Right lobe of liver (tissue), 4 donors: ENCODE measurements at regions not wholly inside any gene's neighbourhood (a gene's known extent, or its start where the extent isn't known, plus 50 kb on each side); places are given as distances from the start of the nearest gene placed in this dataset.

Source experiments
- CTCF ChIP-seq, 4 donors: fragments of 200-600 bp in 3 of 4; fragments of 450-650 bp in 1 of 4; IDR thresholded peaks; one replicate each; pipeline versions ENCODE4 v1.5.1 to v1.8.0; 2016 to 2022; ENCODE audit warnings: antibody characterized with exemption in 4 of 4, mild to moderate bottlenecking in 2 of 4
- POLR2A ChIP-seq: fragments of 450-650 bp; IDR thresholded peaks from one replicate; pipeline ENCODE4 v1.6.1; 2017; ENCODE audit warnings: antibody characterized with exemption, mild to moderate bottlenecking
- donor health status: DM: no; HTN: no; CAD: no.
- donor health status: DM: no; HTN: no; CAD: no.
- donor health status: DM: no; HTN: yes; CAD: no.

- TF ChIP-seq CTCF (IDR thresholded peaks at IDR 0.05) (no peak), POLR2A (no peak)
These were observed 545.0 kb upstream of the GRM7 start for GRCh38 chr3:6315906-6316305.
